ENCODE measurements at regions not wholly inside any gene's neighbourhood (a gene's known extent, or its start where the extent isn't known, plus 50 kb on each side); places are given as distances from the start of the nearest gene placed in this dataset.

GRCh38 chr21:43303275-43304178 is 123.4 kb downstream of the SIK1 start:
- no peak overlapping the region for H3K4me3 ChIP-seq (ENCODE audit: low read length in 2 of 2)
- no peaks in the 10 kb centered on the region for H3K36me3 ChIP-seq (ENCODE audit: control insufficient read depth in 2 of 2, insufficient read depth in 2 of 2, low read length in 2 of 2)
- H3K27me3 ChIP-seq (ENCODE audit: control insufficient read depth in 2 of 2, insufficient read depth in 2 of 2, low read length in 2 of 2): no peaks in the 10 kb centered on the region
- no peak overlapping the region for H3K27ac ChIP-seq (ENCODE audit: low read depth in 2 of 2, low read length in 2 of 2)
- H3K9me3 ChIP-seq (ENCODE audit: control insufficient read depth in 2 of 2, low read length in 2 of 2): no peaks in the 10 kb centered on the region
- H3K4me1 ChIP-seq (ENCODE audit: control insufficient read depth in 2 of 2, insufficient read depth in 2 of 2, low read length in 2 of 2): no peaks in the 10 kb centered on the region
- no peak overlapping the region for H3K9ac ChIP-seq (ENCODE audit: low read depth in 1 of 2, low read length in 2 of 2)

- no peaks in the 10 kb centered on the region for H3K4me1 ChIP-seq (ENCODE audit: control insufficient read depth in 2 of 2, insufficient read depth in 2 of 2, low read length in 2 of 2)
- H3K9ac ChIP-seq (ENCODE audit: low read depth in 1 of 2, low read length in 2 of 2): no peak overlapping the region
- H3K27me3 ChIP-seq (ENCODE audit: control insufficient read depth in 2 of 2, insufficient read depth in 2 of 2, low read length in 2 of 2): no peaks in the 10 kb centered on the region
- H3K9me3 ChIP-seq (ENCODE audit: control insufficient read depth in 2 of 2, low read length in 2 of 2): no peaks in the 10 kb centered on the region
- no peak overlapping the region for H3K27ac ChIP-seq (ENCODE audit: low read depth in 2 of 2, low read length in 2 of 2)
- no peak overlapping the region for H3K4me3 ChIP-seq (ENCODE audit: low read length in 2 of 2)
- H3K36me3 ChIP-seq (ENCODE audit: control insufficient read depth in 2 of 2, insufficient read depth in 2 of 2, low read length in 2 of 2): no peaks in the 10 kb centered on the region
Measured at GRCh38 chr21:43302769-43303168, 124.2 kb downstream of the SIK1 start.

GRCh38 chr21:43302062-43302700 is 124.8 kb downstream of the SIK1 start:
- no peaks in the 10 kb centered on the region for H3K36me3 ChIP-seq (ENCODE audit: control insufficient read depth in 2 of 2, insufficient read depth in 2 of 2, low read length in 2 of 2)
- no peaks in the 10 kb centered on the region for H3K4me1 ChIP-seq (ENCODE audit: control insufficient read depth in 2 of 2, insufficient read depth in 2 of 2, low read length in 2 of 2)
- no peak overlapping the region for H3K9ac ChIP-seq (ENCODE audit: low read depth in 1 of 2, low read length in 2 of 2)
- H3K27ac ChIP-seq (ENCODE audit: low read depth in 2 of 2, low read length in 2 of 2): no peak overlapping the region
- no peaks in the 10 kb centered on the region for H3K9me3 ChIP-seq (ENCODE audit: control insufficient read depth in 2 of 2, low read length in 2 of 2)
- H3K27me3 ChIP-seq (ENCODE audit: control insufficient read depth in 2 of 2, insufficient read depth in 2 of 2, low read length in 2 of 2): no peaks in the 10 kb centered on the region
- no peak overlapping the region for H3K4me3 ChIP-seq (ENCODE audit: low read length in 2 of 2)

- Histone ChIP-seq H3K36me3 (ENCODE audit: control insufficient read depth in 2 of 2, insufficient read depth in 2 of 2, low read length in 2 of 2) (no peaks in the 10 kb centered on the region), H3K9ac (ENCODE audit: low read depth in 1 of 2, low read length in 2 of 2) (no peak overlapping the region), H3K4me3 (ENCODE audit: low read length in 2 of 2) (no peak overlapping the region), H3K9me3 (ENCODE audit: control insufficient read depth in 2 of 2, low read length in 2 of 2) (no peaks in the 10 kb centered on the region), H3K27me3 (ENCODE audit: control insufficient read depth in 2 of 2, insufficient read depth in 2 of 2, low read length in 2 of 2) (no peaks in the 10 kb centered on the region), H3K27ac (ENCODE audit: low read depth in 2 of 2, low read length in 2 of 2) (no peak overlapping the region), H3K4me1 (ENCODE audit: control insufficient read depth in 2 of 2, insufficient read depth in 2 of 2, low read length in 2 of 2) (no peaks in the 10 kb centered on the region)
Measured at GRCh38 chr21:43301409-43302061, 125.4 kb downstream of the SIK1 start.

GRCh38 chr21:43300496-43301408 is 126.2 kb downstream of the SIK1 start:
- H3K4me1 ChIP-seq (ENCODE audit: control insufficient read depth in 2 of 2, insufficient read depth in 2 of 2, low read length in 2 of 2): no peaks in the 10 kb centered on the region
- H3K27ac ChIP-seq (ENCODE audit: low read depth in 2 of 2, low read length in 2 of 2): no peak overlapping the region

GRCh38 chr21:43299441-43300277 is 127.3 kb downstream of the SIK1 start:
- peaks cover 0 to 3% of the 10 kb centered on the region in 2 donors for H3K9me3 ChIP-seq (ENCODE audit: control insufficient read depth in 2 of 2, low read length in 2 of 2)
- H3K9ac ChIP-seq (ENCODE audit: low read depth in 1 of 2, low read length in 2 of 2): no peak overlapping the region
- no peaks in the 10 kb centered on the region for H3K36me3 ChIP-seq (ENCODE audit: control insufficient read depth in 2 of 2, insufficient read depth in 2 of 2, low read length in 2 of 2)
- H3K4me3 ChIP-seq (ENCODE audit: low read length in 2 of 2): no peak overlapping the region
- H3K4me1 ChIP-seq (ENCODE audit: control insufficient read depth in 2 of 2, insufficient read depth in 2 of 2, low read length in 2 of 2): no peaks in the 10 kb centered on the region
- H3K27me3 ChIP-seq (ENCODE audit: control insufficient read depth in 2 of 2, insufficient read depth in 2 of 2, low read length in 2 of 2): no peaks in the 10 kb centered on the region
- no peak overlapping the region for H3K27ac ChIP-seq (ENCODE audit: low read depth in 2 of 2, low read length in 2 of 2)

More at GRCh38 chr21:43300496-43301408, 126.2 kb downstream of the SIK1 start:
- H3K9me3 ChIP-seq (ENCODE audit: control insufficient read depth in 2 of 2, low read length in 2 of 2): no peaks in the 10 kb centered on the region
- no peaks in the 10 kb centered on the region for H3K27me3 ChIP-seq (ENCODE audit: control insufficient read depth in 2 of 2, insufficient read depth in 2 of 2, low read length in 2 of 2)
- H3K36me3 ChIP-seq (ENCODE audit: control insufficient read depth in 2 of 2, insufficient read depth in 2 of 2, low read length in 2 of 2): no peaks in the 10 kb centered on the region
- H3K4me3 ChIP-seq (ENCODE audit: low read length in 2 of 2): no peak overlapping the region
- H3K9ac ChIP-seq (ENCODE audit: low read depth in 1 of 2, low read length in 2 of 2): no peak overlapping the region

- H3K9ac ChIP-seq (ENCODE audit: low read depth in 1 of 2, low read length in 2 of 2): no peak overlapping the region
- no peak overlapping the region for H3K27ac ChIP-seq (ENCODE audit: low read depth in 2 of 2, low read length in 2 of 2)
- no peaks in the 10 kb centered on the region for H3K36me3 ChIP-seq (ENCODE audit: control insufficient read depth in 2 of 2, insufficient read depth in 2 of 2, low read length in 2 of 2)
- no peak overlapping the region for H3K4me3 ChIP-seq (ENCODE audit: low read length in 2 of 2)
- H3K4me1 ChIP-seq (ENCODE audit: control insufficient read depth in 2 of 2, insufficient read depth in 2 of 2, low read length in 2 of 2): no peaks in the 10 kb centered on the region
- H3K9me3 ChIP-seq (ENCODE audit: control insufficient read depth in 2 of 2, low read length in 2 of 2): peaks cover 0 to 3% of the 10 kb centered on the region in 2 donors
- no peaks in the 10 kb centered on the region for H3K27me3 ChIP-seq (ENCODE audit: control insufficient read depth in 2 of 2, insufficient read depth in 2 of 2, low read length in 2 of 2)
Measured at GRCh38 chr21:43298546-43299440, 128.1 kb downstream of the SIK1 start.

GRCh38 chr21:43297989-43298388 is 128.9 kb downstream of the SIK1 start:
- H3K27ac ChIP-seq (ENCODE audit: low read depth in 2 of 2, low read length in 2 of 2): no peak overlapping the region
- no peak overlapping the region for H3K9ac ChIP-seq (ENCODE audit: low read depth in 1 of 2, low read length in 2 of 2)
- H3K9me3 ChIP-seq (ENCODE audit: control insufficient read depth in 2 of 2, low read length in 2 of 2): peaks cover 0 to 3% of the 10 kb centered on the region in 2 donors
- no peaks in the 10 kb centered on the region for H3K27me3 ChIP-seq (ENCODE audit: control insufficient read depth in 2 of 2, insufficient read depth in 2 of 2, low read length in 2 of 2)
- no peaks in the 10 kb centered on the region for H3K36me3 ChIP-seq (ENCODE audit: control insufficient read depth in 2 of 2, insufficient read depth in 2 of 2, low read length in 2 of 2)
- no peak overlapping the region for H3K4me3 ChIP-seq (ENCODE audit: low read length in 2 of 2)
- H3K4me1 ChIP-seq (ENCODE audit: control insufficient read depth in 2 of 2, insufficient read depth in 2 of 2, low read length in 2 of 2): no peaks in the 10 kb centered on the region

Measured in mucosa of rectum (tissue), 2 donors.